ENCODE measurements at regions not wholly inside any gene's neighbourhood (a gene's known extent, or its start where the extent isn't known, plus 50 kb on each side); places are given as distances from the start of the nearest gene placed in this dataset.

DNA sequence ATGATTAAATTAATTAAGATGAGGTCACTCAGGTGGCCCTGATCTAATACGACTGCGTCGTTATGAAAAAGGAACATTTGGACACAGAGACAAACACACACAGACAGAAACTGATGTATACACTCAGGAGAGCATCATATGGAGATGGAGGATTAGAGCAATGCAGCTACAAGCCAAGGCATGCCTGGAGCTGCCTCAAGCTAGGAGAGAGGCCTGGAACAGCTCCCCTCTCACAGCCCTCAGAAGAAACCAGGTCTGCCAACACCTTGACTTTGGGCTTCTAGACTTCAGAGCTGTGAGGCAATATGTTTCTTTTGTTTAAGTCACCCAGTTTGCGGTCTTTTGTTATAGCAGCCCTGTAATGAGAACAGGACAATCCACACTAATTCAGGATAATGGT is 318.9 kb downstream of the HS3ST3B1 start:
- no peak for TF ChIP-seq POLR2A (IDR thresholded peaks at IDR 0.05)
- TF ChIP-seq, protein P1, sequence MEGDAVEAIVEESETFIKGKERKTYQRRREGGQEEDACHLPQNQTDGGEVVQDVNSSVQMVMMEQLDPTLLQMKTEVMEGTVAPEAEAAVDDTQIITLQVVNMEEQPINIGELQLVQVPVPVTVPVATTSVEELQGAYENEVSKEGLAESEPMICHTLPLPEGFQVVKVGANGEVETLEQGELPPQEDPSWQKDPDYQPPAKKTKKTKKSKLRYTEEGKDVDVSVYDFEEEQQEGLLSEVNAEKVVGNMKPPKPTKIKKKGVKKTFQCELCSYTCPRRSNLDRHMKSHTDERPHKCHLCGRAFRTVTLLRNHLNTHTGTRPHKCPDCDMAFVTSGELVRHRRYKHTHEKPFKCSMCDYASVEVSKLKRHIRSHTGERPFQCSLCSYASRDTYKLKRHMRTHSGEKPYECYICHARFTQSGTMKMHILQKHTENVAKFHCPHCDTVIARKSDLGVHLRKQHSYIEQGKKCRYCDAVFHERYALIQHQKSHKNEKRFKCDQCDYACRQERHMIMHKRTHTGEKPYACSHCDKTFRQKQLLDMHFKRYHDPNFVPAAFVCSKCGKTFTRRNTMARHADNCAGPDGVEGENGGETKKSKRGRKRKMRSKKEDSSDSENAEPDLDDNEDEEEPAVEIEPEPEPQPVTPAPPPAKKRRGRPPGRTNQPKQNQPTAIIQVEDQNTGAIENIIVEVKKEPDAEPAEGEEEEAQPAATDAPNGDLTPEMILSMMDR (IDR thresholded peaks at IDR 0.05), result no peak
